HepG2 (cell line): ENCODE measurements at regions not wholly inside any gene's neighbourhood (a gene's known extent, or its start where the extent isn't known, plus 50 kb on each side); places are given as distances from the start of the nearest gene placed in this dataset.

Experiments used
- ATM ChIP-seq: fragments of 450-650 bp; IDR thresholded peaks from 2 replicates; pipeline ENCODE4 v1.7.1; 2017; ENCODE audit warnings: mild to moderate bottlenecking, borderline replicate concordance
- BRCA1 ChIP-seq: sonication (generic); formaldehyde crosslinking; IDR thresholded peaks from 2 replicates; pipeline ENCODE4 v1.4.0; 2020; ENCODE audit warnings: missing genetic modification reagents
- FOXK2 ChIP-seq: fragments of 450-650 bp; IDR thresholded peaks from 2 replicates; pipeline ENCODE4 v1.6.1; 2016
- FOXM1 ChIP-seq: sonication (generic); formaldehyde crosslinking; IDR thresholded peaks from 2 replicates; pipeline ENCODE4 v1.5.0; 2020; ENCODE audit warnings: missing genetic modification reagents
- NFYB ChIP-seq: sonication (generic); formaldehyde crosslinking; IDR thresholded peaks from 2 replicates; pipeline ENCODE4 v1.4.0; 2020; ENCODE audit warnings: missing genetic modification reagents
- SSRP1 ChIP-seq: IDR thresholded peaks from 2 replicates; pipeline ENCODE4 v1.6.1; 2016; ENCODE audit warnings: control low read depth
- TCF7 ChIP-seq: sonication (generic); IDR thresholded peaks from 2 replicates; pipeline ENCODE4 v1.6.1; 2016; ENCODE audit warnings: antibody characterized with exemption, low read depth
- ZNF274 ChIP-seq: sonication (generic); formaldehyde crosslinking; IDR thresholded peaks from 2 replicates; pipeline ENCODE4 v1.5.1; 2020; ENCODE audit warnings: mild to moderate bottlenecking, missing genetic modification reagents
- TF ChIP-seq, protein P1 (sequence below): sonication (generic); formaldehyde crosslinking; IDR thresholded peaks from 2 replicates; pipeline ENCODE4 v1.4.0; 2020; ENCODE audit warnings: missing genetic modification reagents, mild to moderate bottlenecking, borderline replicate concordance

DNA sequence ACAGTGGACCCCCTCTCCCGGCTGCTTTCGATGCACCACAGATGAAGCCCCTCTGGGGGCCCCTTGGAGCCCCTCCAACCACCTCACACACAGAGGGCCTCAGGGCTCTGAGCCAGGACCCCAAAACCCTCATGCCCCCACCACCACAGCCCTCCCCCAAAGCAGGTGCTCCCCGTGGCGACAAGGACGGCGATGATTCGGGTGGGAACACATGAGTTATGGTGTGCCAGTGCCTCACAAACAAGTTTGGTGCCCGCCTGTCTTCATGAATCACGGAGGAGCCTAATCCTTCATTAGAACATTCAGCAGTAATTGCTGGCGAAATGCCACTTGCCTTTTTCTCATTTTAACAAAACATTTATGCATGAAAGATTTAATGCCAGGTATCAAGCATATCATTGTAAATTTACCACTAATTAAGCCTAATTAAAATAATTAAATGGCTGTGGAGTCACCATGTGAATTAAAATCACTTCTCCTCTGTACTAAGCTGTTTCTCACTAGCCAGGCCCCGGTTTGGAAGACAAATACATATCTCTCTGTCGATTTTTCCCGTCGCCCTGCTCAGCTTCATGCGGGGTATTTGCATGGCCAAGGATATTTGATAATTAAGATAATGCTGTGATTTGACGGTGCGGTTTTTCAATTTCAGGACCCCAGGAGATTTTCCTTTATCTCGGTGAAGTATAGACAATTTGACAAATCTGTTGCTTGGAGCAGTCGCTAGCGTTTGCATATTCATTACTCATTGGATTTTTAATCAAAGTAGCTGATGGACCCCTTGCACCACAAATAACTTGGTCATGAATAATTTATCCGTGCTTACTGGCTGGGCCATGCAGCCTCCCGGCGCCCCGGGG lies 157.0 kb downstream of the TLE3 start:
- TF ChIP-seq ATM (no peak), BRCA1 (no peak), NFYB (CRISPR knock-in tag) (no peak), TCF7 (no peak), FOXK2 (no peak), SSRP1 (CRISPR knock-in tag) (no peak), FOXM1 (CRISPR knock-in tag) (no peak), ZNF274 (CRISPR knock-in tag) (no peak)
- TF ChIP-seq, protein P1, sequence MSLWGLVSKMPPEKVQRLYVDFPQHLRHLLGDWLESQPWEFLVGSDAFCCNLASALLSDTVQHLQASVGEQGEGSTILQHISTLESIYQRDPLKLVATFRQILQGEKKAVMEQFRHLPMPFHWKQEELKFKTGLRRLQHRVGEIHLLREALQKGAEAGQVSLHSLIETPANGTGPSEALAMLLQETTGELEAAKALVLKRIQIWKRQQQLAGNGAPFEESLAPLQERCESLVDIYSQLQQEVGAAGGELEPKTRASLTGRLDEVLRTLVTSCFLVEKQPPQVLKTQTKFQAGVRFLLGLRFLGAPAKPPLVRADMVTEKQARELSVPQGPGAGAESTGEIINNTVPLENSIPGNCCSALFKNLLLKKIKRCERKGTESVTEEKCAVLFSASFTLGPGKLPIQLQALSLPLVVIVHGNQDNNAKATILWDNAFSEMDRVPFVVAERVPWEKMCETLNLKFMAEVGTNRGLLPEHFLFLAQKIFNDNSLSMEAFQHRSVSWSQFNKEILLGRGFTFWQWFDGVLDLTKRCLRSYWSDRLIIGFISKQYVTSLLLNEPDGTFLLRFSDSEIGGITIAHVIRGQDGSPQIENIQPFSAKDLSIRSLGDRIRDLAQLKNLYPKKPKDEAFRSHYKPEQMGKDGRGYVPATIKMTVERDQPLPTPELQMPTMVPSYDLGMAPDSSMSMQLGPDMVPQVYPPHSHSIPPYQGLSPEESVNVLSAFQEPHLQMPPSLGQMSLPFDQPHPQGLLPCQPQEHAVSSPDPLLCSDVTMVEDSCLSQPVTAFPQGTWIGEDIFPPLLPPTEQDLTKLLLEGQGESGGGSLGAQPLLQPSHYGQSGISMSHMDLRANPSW (CRISPR knock-in tag) = no peak
